Caco-2 (cell line): ENCODE measurements at regions not wholly inside any gene's neighbourhood (a gene's known extent, or its start where the extent isn't known, plus 50 kb on each side); places are given as distances from the start of the nearest gene placed in this dataset.

ENCODE experiments used
- BruUV-seq: library from RNA; stranded (reverse); fragments of 400-500 nt; replicated peaks from 2 replicates; lab custom pipeline; 2021; lab: Mats Ljungman, UMichigan
- CTCF ChIA-PET: fragments of 300-600 bp; sonication (Branson Sonifier 250); formaldehyde crosslinking; loops from one replicate; lab custom pipeline; 2022; ENCODE audit warnings: antibody characterized with exemption; lab: Charles Lee
- POLR2A ChIA-PET: fragments of 300-600 bp; sonication (Branson Sonifier 250); formaldehyde crosslinking; loops from one replicate; lab custom pipeline; 2022; ENCODE audit warnings: antibody characterized with exemption; lab: Charles Lee
- DNase-seq, 2 experiments: peaks; one replicate each; pipeline versions ENCODE4 v3.0.0 to v3.0.0-alpha.2; 2020 to 2022
- H3K27me3 ChIP-seq: replicated peaks from 2 replicates; pipeline ENCODE4 v1.6.0; 2011; ENCODE audit warnings: low read length; ENCODE audit not compliant: control insufficient read depth, insufficient read depth
- H3K36me3 ChIP-seq: 2 replicates; pipeline ENCODE4 v1.5.1; 2011; ENCODE audit warnings: low read length; ENCODE audit not compliant: control insufficient read depth, insufficient read depth
- H3K4me1 ChIP-seq: fragments of 250-450 bp; sonication (Bioruptor Pico); 2 replicates; pipeline ENCODE4 v1.5.1; 2020; ENCODE audit warnings: mild to moderate bottlenecking
- H3K4me3 ChIP-seq: 2 replicates; pipeline ENCODE4 v1.5.1; 2011; ENCODE audit warnings: low read depth, mild to moderate bottlenecking, control low read depth, low read length
- H3K9me3 ChIP-seq: fragments of 250-450 bp; sonication (Bioruptor Pico); 2 replicates; pipeline ENCODE4 v1.5.1; 2020; ENCODE audit warnings: mild to moderate bottlenecking, moderate library complexity
- H3K27ac Mint-ChIP-seq: one replicate; pipeline ENCODE4 v1.8.0; 2022; ENCODE audit warnings: mixed read lengths; ENCODE audit not compliant: unreplicated experiment
- H3K27me3 Mint-ChIP-seq: one replicate; pipeline ENCODE4 v1.8.0; 2022; ENCODE audit warnings: mixed read lengths; ENCODE audit not compliant: insufficient read depth, unreplicated experiment
- H3K36me3 Mint-ChIP-seq: one replicate; pipeline ENCODE4 v1.8.0; 2022; ENCODE audit warnings: mild to moderate bottlenecking, mixed read lengths; ENCODE audit not compliant: insufficient read depth, unreplicated experiment
- H3K4me1 Mint-ChIP-seq: one replicate; pipeline ENCODE4 v1.8.0; 2022; ENCODE audit warnings: low read depth, mixed read lengths; ENCODE audit not compliant: unreplicated experiment
- H3K4me3 Mint-ChIP-seq: one replicate; pipeline ENCODE4 v1.8.0; 2022; ENCODE audit warnings: mild to moderate bottlenecking, moderate library complexity, mixed read lengths; ENCODE audit not compliant: unreplicated experiment
- H3K9me3 Mint-ChIP-seq: one replicate; pipeline ENCODE4 v1.8.0; 2022; ENCODE audit warnings: mixed read lengths; ENCODE audit not compliant: unreplicated experiment
- intact Hi-C: fragments of 100-400 bp; cut with micrococcal nuclease; formaldehyde crosslinking; loops from one replicate; pipeline ENCODE4 v1.10.0; 2022; ENCODE audit not compliant: unreplicated experiment
- TF ChIP-seq, protein P1 (sequence below), 2 experiments: fragments of 200-600 bp in 1 of 2; IDR thresholded peaks; 1 replicate in 1 of 2; 2 replicates in 1 of 2; pipeline versions ENCODE4 v1.5.1 to v1.8.0; 2011 to 2022; ENCODE audit warnings: antibody characterized with exemption in 1 of 2, control low read depth in 1 of 2, inconsistent platforms in 1 of 2, low read depth in 1 of 2, low read length in 1 of 2, mild to moderate bottlenecking in 1 of 2, moderate library complexity in 1 of 2; ENCODE audit not compliant: insufficient read depth in 1 of 2, severe bottlenecking in 1 of 2, unreplicated experiment in 1 of 2

DNA sequence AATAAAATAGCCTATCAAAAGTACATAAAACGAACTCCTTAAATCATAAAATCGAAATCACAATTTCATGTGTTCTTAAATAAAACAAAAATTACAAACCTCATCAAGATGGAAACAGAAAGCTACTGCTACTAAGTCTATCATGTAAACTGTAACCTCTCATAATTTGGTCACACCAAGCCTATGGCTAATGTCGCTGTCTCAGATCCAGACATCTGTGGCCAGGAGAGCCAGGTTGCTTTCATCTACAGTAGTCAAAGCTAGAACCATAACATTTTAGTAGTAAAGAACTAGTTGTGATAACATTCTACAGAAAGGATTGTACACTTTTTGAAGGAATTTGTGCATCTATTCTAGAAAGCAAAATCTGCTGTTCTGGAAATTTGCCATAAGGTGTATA is 197.4 kb upstream of the MBNL1 start:
- Mint-ChIP-seq H3K27me3 (no peaks in the 10 kb centered on the region), H3K36me3 (no peaks in the 10 kb centered on the region), H3K9me3 (no peaks in the 10 kb centered on the region), H3K27ac (no peak overlapping the region), H3K4me1 (no peaks in the 10 kb centered on the region), H3K4me3 (no peak overlapping the region)
- H3K36me3 ChIP-seq, result no peaks in the 10 kb centered on the region
- H3K27me3 ChIP-seq, result no peaks in the 10 kb centered on the region
- TF ChIP-seq, protein P1, sequence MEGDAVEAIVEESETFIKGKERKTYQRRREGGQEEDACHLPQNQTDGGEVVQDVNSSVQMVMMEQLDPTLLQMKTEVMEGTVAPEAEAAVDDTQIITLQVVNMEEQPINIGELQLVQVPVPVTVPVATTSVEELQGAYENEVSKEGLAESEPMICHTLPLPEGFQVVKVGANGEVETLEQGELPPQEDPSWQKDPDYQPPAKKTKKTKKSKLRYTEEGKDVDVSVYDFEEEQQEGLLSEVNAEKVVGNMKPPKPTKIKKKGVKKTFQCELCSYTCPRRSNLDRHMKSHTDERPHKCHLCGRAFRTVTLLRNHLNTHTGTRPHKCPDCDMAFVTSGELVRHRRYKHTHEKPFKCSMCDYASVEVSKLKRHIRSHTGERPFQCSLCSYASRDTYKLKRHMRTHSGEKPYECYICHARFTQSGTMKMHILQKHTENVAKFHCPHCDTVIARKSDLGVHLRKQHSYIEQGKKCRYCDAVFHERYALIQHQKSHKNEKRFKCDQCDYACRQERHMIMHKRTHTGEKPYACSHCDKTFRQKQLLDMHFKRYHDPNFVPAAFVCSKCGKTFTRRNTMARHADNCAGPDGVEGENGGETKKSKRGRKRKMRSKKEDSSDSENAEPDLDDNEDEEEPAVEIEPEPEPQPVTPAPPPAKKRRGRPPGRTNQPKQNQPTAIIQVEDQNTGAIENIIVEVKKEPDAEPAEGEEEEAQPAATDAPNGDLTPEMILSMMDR (IDR thresholded peaks at IDR 0.05; ENCODE audit: insufficient read depth in 1 of 2, low read depth in 1 of 2, low read length in 1 of 2, severe bottlenecking in 1 of 2, unreplicated experiment in 1 of 2), result no peak
- H3K4me3 ChIP-seq, result no peak overlapping the region
- ChIA-PET CTCF (interaction anchor here (0.7 to 1.3 kb wide), 2 partner anchors 45 to 372 kb away, joined by 5 to 9 read pairs; no protein-coding TSS in a partner anchor), POLR2A (no interaction called here)
- no peaks in the 10 kb centered on the region for H3K4me1 ChIP-seq
- intact Hi-C loops, result loop anchor here (10.0 kb wide), 1 partner anchor 113 kb away; no protein-coding TSS in a partner anchor
- peaks cover 13% of the 10 kb centered on the region for H3K9me3 ChIP-seq
- no peak for DNase-seq
- no TSS peak for BruUV-seq

DNA sequence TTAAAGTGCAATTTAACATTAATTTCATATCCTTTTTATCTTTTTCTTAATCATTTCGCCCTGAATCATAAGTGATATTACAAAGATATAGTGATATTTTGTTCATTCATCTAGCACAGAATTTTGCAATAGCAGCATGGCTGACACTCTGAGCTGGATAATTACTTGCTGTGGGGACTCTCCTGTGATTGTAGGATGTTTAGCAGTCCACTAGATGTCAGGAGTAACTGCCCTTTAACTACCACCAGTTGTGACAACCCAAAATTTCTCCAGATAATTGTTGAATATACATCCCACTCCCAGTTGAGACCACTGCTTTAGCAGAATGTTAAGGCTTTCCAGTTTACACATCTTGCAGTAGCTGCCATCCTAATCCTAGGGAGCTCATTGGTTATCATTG is 196.8 kb upstream of the MBNL1 start:
- Mint-ChIP-seq H3K36me3 (no peaks in the 10 kb centered on the region), H3K27me3 (no peaks in the 10 kb centered on the region), H3K4me1 (no peaks in the 10 kb centered on the region), H3K4me3 (no peak overlapping the region), H3K9me3 (no peaks in the 10 kb centered on the region), H3K27ac (no peak overlapping the region)
- Histone ChIP-seq H3K4me3 (no peak overlapping the region), H3K9me3 (peaks cover 13% of the 10 kb centered on the region), H3K36me3 (no peaks in the 10 kb centered on the region), H3K4me1 (no peaks in the 10 kb centered on the region), H3K27me3 (no peaks in the 10 kb centered on the region)
- POLR2A ChIA-PET, result no interaction called here
- DNase-seq, result peak in 1 of 2 experiments; percentile 14
- no TSS peak for BruUV-seq
- CTCF ChIA-PET, result interaction anchor here (0.7 to 1.3 kb wide), 2 partner anchors 46 to 372 kb away, joined by 5 to 9 read pairs; no protein-coding TSS in a partner anchor
- intact Hi-C loops, result loop anchor here (1.0 to 10.0 kb wide), 4 partner anchors 113 to 400 kb away; no protein-coding TSS in a partner anchor
- TF ChIP-seq, protein P1 (IDR thresholded peaks at IDR 0.05; ENCODE audit: insufficient read depth in 1 of 2, low read depth in 1 of 2, low read length in 1 of 2, severe bottlenecking in 1 of 2, unreplicated experiment in 1 of 2), result peak; percentile 18 to 32

DNA sequence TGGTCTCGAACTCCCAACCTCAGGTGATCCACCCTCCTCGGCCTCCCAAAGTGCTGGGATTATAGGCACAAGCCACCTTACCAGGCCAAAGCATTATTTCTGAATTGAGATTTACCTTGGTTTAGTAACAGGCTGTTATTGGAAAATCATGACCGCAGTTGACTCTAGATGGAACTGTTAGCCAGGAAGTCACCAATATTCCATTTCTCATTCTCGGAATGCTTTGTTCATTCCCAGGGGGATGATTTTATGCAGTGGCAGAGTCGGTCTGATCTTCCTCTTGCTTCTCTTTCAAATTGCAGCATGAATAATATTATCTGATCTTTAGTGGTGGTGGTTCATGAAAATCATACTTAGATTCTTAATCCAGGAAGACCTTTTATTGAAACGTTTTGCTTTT is 195.5 kb upstream of the MBNL1 start:
- POLR2A ChIA-PET, result no interaction called here
- Mint-ChIP-seq H3K27ac (no peak overlapping the region), H3K27me3 (no peaks in the 10 kb centered on the region), H3K4me1 (no peaks in the 10 kb centered on the region), H3K9me3 (no peaks in the 10 kb centered on the region), H3K4me3 (no peak overlapping the region), H3K36me3 (no peaks in the 10 kb centered on the region)
- no peaks in the 10 kb centered on the region for H3K27me3 ChIP-seq
- no peaks in the 10 kb centered on the region for H3K4me1 ChIP-seq
- no TSS peak for BruUV-seq
- no peak for DNase-seq
- TF ChIP-seq, protein P1 (IDR thresholded peaks at IDR 0.05; ENCODE audit: insufficient read depth in 1 of 2, low read depth in 1 of 2, low read length in 1 of 2, severe bottlenecking in 1 of 2, unreplicated experiment in 1 of 2), result no peak
- H3K36me3 ChIP-seq, result no peaks in the 10 kb centered on the region
- H3K9me3 ChIP-seq, result peaks cover 13% of the 10 kb centered on the region
- intact Hi-C loops, result loop anchor here (10.0 kb wide), 1 partner anchor 112 kb away; no protein-coding TSS in a partner anchor
- no peak overlapping the region for H3K4me3 ChIP-seq
- CTCF ChIA-PET, result no interaction called here
